DMS53 treated with DMSO at 0.1 percent for 48 hours (cell line): ENCODE measurements at regions not wholly inside any gene's neighbourhood (a gene's known extent, or its start where the extent isn't known, plus 50 kb on each side); places are given as distances from the start of the nearest gene placed in this dataset.

Experiments
- DNase-seq: peaks from one replicate; lab custom pipeline; 2025; ENCODE audit not compliant: unreplicated experiment; lab: John Stamatoyannopoulos, UW

- no peak for DNase-seq
These were observed 863.5 kb upstream of the MGAT4C start for GRCh38 chr12:87119713-87120112.

GRCh38 chr12:87117526-87117925 lies 861.3 kb upstream of the MGAT4C start:
- DNase-seq, result no peak

- DNase-seq, result no peak
These were observed 860.6 kb upstream of the MGAT4C start for GRCh38 chr12:87116780-87117179.

- no peak for DNase-seq
These were observed 856.6 kb upstream of the MGAT4C start for GRCh38 chr12:87112571-87113345.

- no peak for DNase-seq
These were observed 851.6 kb upstream of the MGAT4C start for GRCh38 chr12:87107766-87108165.

- no peak for DNase-seq
These were observed 851.1 kb upstream of the MGAT4C start for GRCh38 chr12:87107270-87107669.

GRCh38 chr12:87096082-87096585 lies 839.9 kb upstream of the MGAT4C start:
- no peak for DNase-seq

GRCh38 chr12:87094356-87094755 lies 838.2 kb upstream of the MGAT4C start:
- DNase-seq, result no peak

GRCh38 chr12:87092421-87092820 lies 836.2 kb upstream of the MGAT4C start:
- no peak for DNase-seq

- DNase-seq, result no peak
These were observed 830.1 kb upstream of the MGAT4C start for GRCh38 chr12:87086118-87086891.

- no peak for DNase-seq
These were observed 829.1 kb upstream of the MGAT4C start for GRCh38 chr12:87085286-87085685.

- DNase-seq, result no peak
These were observed 826.6 kb upstream of the MGAT4C start for GRCh38 chr12:87082756-87083155.

- no peak for DNase-seq
These were observed 818.6 kb upstream of the MGAT4C start for GRCh38 chr12:87074781-87075180.

GRCh38 chr12:87066326-87066725 lies 810.1 kb upstream of the MGAT4C start:
- no peak for DNase-seq

- DNase-seq, result no peak
These were observed 803.0 kb upstream of the MGAT4C start for GRCh38 chr12:87059231-87059630.

GRCh38 chr12:87054226-87054625 lies 798.0 kb upstream of the MGAT4C start:
- no peak for DNase-seq

GRCh38 chr12:87051621-87052020 lies 795.4 kb upstream of the MGAT4C start:
- DNase-seq, result no peak

- no peak for DNase-seq
These were observed 791.5 kb upstream of the MGAT4C start for GRCh38 chr12:87047691-87048090.

GRCh38 chr12:87039536-87039935 lies 783.3 kb upstream of the MGAT4C start:
- no peak for DNase-seq

GRCh38 chr12:87038098-87038497 lies 781.9 kb upstream of the MGAT4C start:
- no peak for DNase-seq

GRCh38 chr12:87025976-87026375 lies 769.8 kb upstream of the MGAT4C start:
- no peak for DNase-seq

- DNase-seq, result no peak
These were observed 765.2 kb upstream of the MGAT4C start for GRCh38 chr12:87021400-87021799.
